ENCODE measurements at regions not wholly inside any gene's neighbourhood (a gene's known extent, or its start where the extent isn't known, plus 50 kb on each side); places are given as distances from the start of the nearest gene placed in this dataset.

- no peak overlapping the region for H3K4me3 ChIP-seq (ENCODE audit: low read length)
- no CpG with 5 or more reads among the region's 2 CpGs for WGBS (ENCODE audit: insufficient coverage, low lambda C conversion rate)
- H3K27ac ChIP-seq (ENCODE audit: low read length): no peak overlapping the region
- no peaks in the 10 kb centered on the region for H3K36me3 ChIP-seq (ENCODE audit: control insufficient read depth, insufficient read depth, low read length)
- no peaks in the 10 kb centered on the region for H3K27me3 ChIP-seq (ENCODE audit: control insufficient read depth, insufficient read depth, low read length)
- H3K4me1 ChIP-seq (ENCODE audit: control insufficient read depth, insufficient read depth, low read length): no peaks in the 10 kb centered on the region
- DNase-seq: no peak
- no peaks in the 10 kb centered on the region for H3K9me3 ChIP-seq (ENCODE audit: control insufficient read depth, low read depth, low read length)
Measured at GRCh38 chr16:55130911-55131310, 193.1 kb upstream of the IRX6 start.

GRCh38 chr16:55133654-55134053 lies 190.3 kb upstream of the IRX6 start:
- no peak overlapping the region for H3K27ac ChIP-seq (ENCODE audit: low read length)
- H3K9me3 ChIP-seq (ENCODE audit: control insufficient read depth, low read depth, low read length): no peaks in the 10 kb centered on the region
- no peaks in the 10 kb centered on the region for H3K4me1 ChIP-seq (ENCODE audit: control insufficient read depth, insufficient read depth, low read length)
- no peak overlapping the region for H3K4me3 ChIP-seq (ENCODE audit: low read length)
- no peaks in the 10 kb centered on the region for H3K27me3 ChIP-seq (ENCODE audit: control insufficient read depth, insufficient read depth, low read length)
- no peak for DNase-seq
- H3K36me3 ChIP-seq (ENCODE audit: control insufficient read depth, insufficient read depth, low read length): no peaks in the 10 kb centered on the region
- WGBS (ENCODE audit: insufficient coverage, low lambda C conversion rate): no CpG with 5 or more reads among the region's 3 CpGs

DNA sequence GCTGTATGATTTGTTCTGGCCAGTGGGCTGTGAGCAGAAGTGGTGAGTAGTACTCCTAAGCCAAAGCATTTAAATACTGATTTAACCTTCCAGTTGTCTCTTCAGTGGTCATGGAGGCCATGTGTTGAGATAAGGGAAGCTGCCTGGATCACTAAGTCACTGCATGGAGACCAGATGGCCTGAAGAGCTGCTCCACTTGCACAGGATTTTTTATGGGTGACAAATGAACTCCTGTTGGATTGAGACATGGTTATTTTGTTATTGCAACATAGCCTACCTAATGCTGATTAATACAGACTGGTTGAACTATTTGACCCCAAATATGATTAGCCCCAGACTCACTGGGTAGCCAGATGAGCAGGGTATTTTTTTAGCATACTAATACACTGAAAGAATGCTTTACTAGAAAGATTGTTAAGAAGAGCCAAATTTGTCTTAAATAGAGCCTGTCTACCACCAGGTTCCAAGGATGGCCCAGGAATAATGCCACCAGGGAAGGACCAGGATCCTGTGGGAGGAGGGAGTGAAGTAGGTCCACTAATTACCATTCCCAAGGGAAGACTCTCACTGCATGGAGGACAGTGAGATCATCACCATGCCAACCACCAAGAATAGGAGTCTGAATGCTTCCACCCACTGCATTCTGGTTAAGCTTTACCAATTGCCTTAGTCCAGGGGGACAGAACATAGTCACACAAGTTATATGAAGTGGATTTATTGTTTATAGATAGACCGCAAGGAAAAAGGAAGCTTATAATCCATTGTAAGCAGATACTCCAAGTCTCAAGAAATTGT lies 187.4 kb upstream of the IRX6 start:
- DNase-seq: no peak
- Histone ChIP-seq H3K4me1 (ENCODE audit: control insufficient read depth, insufficient read depth, low read length) (no peaks in the 10 kb centered on the region), H3K9me3 (ENCODE audit: control insufficient read depth, low read depth, low read length) (no peaks in the 10 kb centered on the region), H3K36me3 (ENCODE audit: control insufficient read depth, insufficient read depth, low read length) (no peaks in the 10 kb centered on the region), H3K4me3 (ENCODE audit: low read length) (no peak overlapping the region), H3K27ac (ENCODE audit: low read length) (no peak overlapping the region), H3K27me3 (ENCODE audit: control insufficient read depth, insufficient read depth, low read length) (no peaks in the 10 kb centered on the region)
- WGBS (ENCODE audit: insufficient coverage, low lambda C conversion rate): 100% methylated on average over 1 of the region's 1 CpG

DNA sequence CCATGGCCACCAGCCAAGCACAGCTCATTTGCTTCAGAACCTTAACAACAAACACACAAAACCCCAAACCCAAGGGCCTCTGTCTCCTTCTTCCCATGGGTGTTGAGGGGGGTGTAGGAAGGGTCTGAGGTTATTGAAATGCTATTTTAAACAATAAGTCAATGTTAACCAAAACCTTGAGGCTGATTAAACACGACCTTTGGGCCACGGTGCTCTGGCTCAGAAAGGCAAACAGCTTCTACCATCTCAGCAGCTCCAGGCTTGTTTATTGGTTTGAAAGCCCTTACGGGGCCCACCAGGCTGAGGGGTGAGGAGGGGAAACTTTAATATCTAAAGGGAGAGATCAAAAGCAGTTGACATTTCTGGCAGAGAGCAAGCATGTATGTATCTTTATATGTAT lies 185.7 kb upstream of the IRX6 start:
- H3K9me3 ChIP-seq (ENCODE audit: control insufficient read depth, low read depth, low read length): no peaks in the 10 kb centered on the region
- no peaks in the 10 kb centered on the region for H3K4me1 ChIP-seq (ENCODE audit: control insufficient read depth, insufficient read depth, low read length)
- no peak for DNase-seq
- H3K27ac ChIP-seq (ENCODE audit: low read length): no peak overlapping the region
- no CpG with 5 or more reads among the region's 3 CpGs for WGBS (ENCODE audit: insufficient coverage, low lambda C conversion rate)
- H3K36me3 ChIP-seq (ENCODE audit: control insufficient read depth, insufficient read depth, low read length): no peaks in the 10 kb centered on the region
- no peak overlapping the region for H3K4me3 ChIP-seq (ENCODE audit: low read length)
- H3K27me3 ChIP-seq (ENCODE audit: control insufficient read depth, insufficient read depth, low read length): no peaks in the 10 kb centered on the region

- WGBS (ENCODE audit: insufficient coverage, low lambda C conversion rate): no CpG with 5 or more reads among the region's 4 CpGs
- DNase-seq: no peak
- H3K36me3 ChIP-seq (ENCODE audit: control insufficient read depth, insufficient read depth, low read length): no peaks in the 10 kb centered on the region
Measured at GRCh38 chr16:55142405-55142804, 181.6 kb upstream of the IRX6 start.

DNA sequence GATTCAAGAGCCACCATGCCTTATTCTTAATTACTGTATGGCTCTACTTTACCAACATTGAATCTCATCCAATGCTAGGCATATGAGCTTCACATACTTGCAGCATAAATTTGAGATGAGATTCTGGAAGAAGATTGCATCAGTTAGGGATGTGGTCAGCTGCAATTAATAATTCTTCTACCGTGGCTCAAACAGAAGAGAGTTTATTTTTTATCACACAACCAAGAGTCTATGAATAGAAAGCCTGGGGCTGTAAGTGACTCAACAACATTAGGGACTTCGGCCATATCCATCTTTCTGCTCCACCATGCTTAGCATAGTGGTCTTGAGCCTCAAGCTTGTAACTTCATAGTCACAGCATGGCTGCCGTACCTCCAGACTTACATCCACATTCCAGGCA lies 179.4 kb upstream of the IRX6 start:
- Histone ChIP-seq H3K27ac (ENCODE audit: low read length) (no peak overlapping the region), H3K36me3 (ENCODE audit: control insufficient read depth, insufficient read depth, low read length) (no peaks in the 10 kb centered on the region), H3K4me3 (ENCODE audit: low read length) (no peak overlapping the region), H3K9me3 (ENCODE audit: control insufficient read depth, low read depth, low read length) (no peaks in the 10 kb centered on the region), H3K27me3 (ENCODE audit: control insufficient read depth, insufficient read depth, low read length) (no peaks in the 10 kb centered on the region), H3K4me1 (ENCODE audit: control insufficient read depth, insufficient read depth, low read length) (no peaks in the 10 kb centered on the region)
- DNase-seq: no peak
- no CpG with 5 or more reads among the region's 3 CpGs for WGBS (ENCODE audit: insufficient coverage, low lambda C conversion rate)

More at GRCh38 chr16:55142405-55142804, 181.6 kb upstream of the IRX6 start:
- Histone ChIP-seq H3K4me3 (ENCODE audit: low read length) (no peak overlapping the region), H3K9me3 (ENCODE audit: control insufficient read depth, low read depth, low read length) (no peaks in the 10 kb centered on the region), H3K27me3 (ENCODE audit: control insufficient read depth, insufficient read depth, low read length) (no peaks in the 10 kb centered on the region), H3K27ac (ENCODE audit: low read length) (no peak overlapping the region), H3K4me1 (ENCODE audit: control insufficient read depth, insufficient read depth, low read length) (no peaks in the 10 kb centered on the region)

DNA sequence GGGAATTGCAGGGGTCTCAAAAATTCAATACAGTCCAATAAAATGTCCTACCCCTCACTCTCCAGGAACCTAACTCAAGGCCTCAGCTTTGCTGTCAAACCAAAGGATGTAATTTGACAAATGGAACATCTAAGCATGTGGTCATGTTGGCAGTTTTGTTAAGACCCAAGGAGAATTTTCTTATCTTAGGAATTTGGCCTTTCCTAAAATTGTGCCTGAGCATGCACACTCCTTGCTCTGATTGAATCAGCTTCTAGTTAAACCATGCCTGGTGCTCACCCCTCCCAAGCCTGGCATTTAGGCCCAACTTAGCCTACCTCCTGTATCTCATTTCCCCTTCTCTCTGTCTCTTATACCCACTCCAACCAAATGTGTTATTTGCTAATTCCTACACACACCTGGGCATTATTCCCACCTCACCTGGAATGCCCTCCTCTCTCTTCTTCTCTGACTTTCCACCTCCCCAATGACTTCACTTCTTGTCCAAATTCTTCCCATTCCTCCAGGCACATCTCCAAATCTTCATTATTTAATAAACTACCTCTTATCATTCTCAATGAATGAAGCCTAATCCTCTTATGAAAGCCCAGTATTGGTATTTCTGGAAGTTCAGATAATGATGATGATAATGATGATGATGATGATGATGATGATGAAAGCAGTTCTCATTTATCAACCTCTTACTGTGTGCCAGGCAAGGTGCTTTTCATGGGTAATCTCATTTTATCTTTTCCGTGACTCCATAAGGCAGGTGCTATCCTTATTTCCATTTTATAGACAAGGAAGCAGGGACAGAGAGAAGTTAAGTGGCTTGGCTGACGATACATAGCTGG lies 178.0 kb upstream of the IRX6 start:
- 80% methylated on average over 1 of the region's 2 CpGs for WGBS (ENCODE audit: insufficient coverage, low lambda C conversion rate)
- DNase-seq: no peak
- no peaks in the 10 kb centered on the region for H3K9me3 ChIP-seq (ENCODE audit: control insufficient read depth, low read depth, low read length)
- no peaks in the 10 kb centered on the region for H3K4me1 ChIP-seq (ENCODE audit: control insufficient read depth, insufficient read depth, low read length)
- H3K36me3 ChIP-seq (ENCODE audit: control insufficient read depth, insufficient read depth, low read length): no peaks in the 10 kb centered on the region
- H3K4me3 ChIP-seq (ENCODE audit: low read length): no peak overlapping the region
- H3K27me3 ChIP-seq (ENCODE audit: control insufficient read depth, insufficient read depth, low read length): no peaks in the 10 kb centered on the region
- no peak overlapping the region for H3K27ac ChIP-seq (ENCODE audit: low read length)

DNA sequence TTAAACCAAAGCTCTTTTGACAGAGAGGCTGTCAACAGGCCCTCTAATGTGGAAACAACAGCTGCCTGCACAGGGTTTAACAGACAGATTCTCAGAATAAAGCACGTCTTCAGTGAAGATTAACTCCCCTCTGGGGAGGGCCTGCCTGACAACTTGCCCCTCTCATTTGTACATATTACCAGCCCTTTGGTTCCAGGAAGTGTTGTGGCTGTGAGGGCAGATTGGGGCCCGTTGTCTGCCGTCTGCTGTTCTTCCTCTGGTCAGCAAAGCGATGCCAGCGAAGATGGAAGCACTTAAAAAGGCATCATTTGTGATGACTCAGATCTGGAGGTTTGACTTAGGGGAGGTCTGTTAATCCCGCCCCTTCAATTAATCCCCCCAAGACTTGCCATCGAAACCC lies 177.0 kb upstream of the IRX6 start:
- no CpG with 5 or more reads among the region's 7 CpGs for WGBS (ENCODE audit: insufficient coverage, low lambda C conversion rate)
- no peak for DNase-seq

DNA sequence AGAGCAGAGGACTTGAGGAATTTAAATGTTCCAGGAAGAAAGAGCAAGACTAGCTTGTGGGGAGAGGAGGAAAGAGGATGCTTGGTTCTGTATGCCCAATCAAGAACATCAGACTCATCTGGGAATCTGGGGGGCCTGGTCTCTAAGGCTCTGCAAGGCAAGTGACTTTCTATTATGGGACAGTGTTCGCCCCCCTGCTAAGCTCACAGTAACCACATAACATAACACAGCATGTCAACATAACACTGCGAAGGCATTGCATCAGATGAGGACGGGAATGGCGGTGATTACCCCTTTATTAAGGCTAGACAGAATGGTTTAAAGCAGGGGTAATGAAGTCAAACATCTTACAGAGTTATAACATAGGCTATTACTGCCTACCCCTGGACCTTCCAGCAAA lies 176.6 kb upstream of the IRX6 start:
- H3K27ac ChIP-seq (ENCODE audit: low read length): no peak overlapping the region
- no peak for DNase-seq
- H3K4me1 ChIP-seq (ENCODE audit: control insufficient read depth, insufficient read depth, low read length): no peaks in the 10 kb centered on the region
- no CpG with 5 or more reads among the region's 4 CpGs for WGBS (ENCODE audit: insufficient coverage, low lambda C conversion rate)
- no peaks in the 10 kb centered on the region for H3K36me3 ChIP-seq (ENCODE audit: control insufficient read depth, insufficient read depth, low read length)
- no peaks in the 10 kb centered on the region for H3K9me3 ChIP-seq (ENCODE audit: control insufficient read depth, low read depth, low read length)
- H3K27me3 ChIP-seq (ENCODE audit: control insufficient read depth, insufficient read depth, low read length): no peaks in the 10 kb centered on the region
- no peak overlapping the region for H3K4me3 ChIP-seq (ENCODE audit: low read length)

More for the DNA sequence above, 177.0 kb upstream of the IRX6 start:
- no peak overlapping the region for H3K27ac ChIP-seq (ENCODE audit: low read length)
- H3K27me3 ChIP-seq (ENCODE audit: control insufficient read depth, insufficient read depth, low read length): no peaks in the 10 kb centered on the region
- no peaks in the 10 kb centered on the region for H3K4me1 ChIP-seq (ENCODE audit: control insufficient read depth, insufficient read depth, low read length)
- H3K9me3 ChIP-seq (ENCODE audit: control insufficient read depth, low read depth, low read length): no peaks in the 10 kb centered on the region
- H3K4me3 ChIP-seq (ENCODE audit: low read length): no peak overlapping the region
- no peaks in the 10 kb centered on the region for H3K36me3 ChIP-seq (ENCODE audit: control insufficient read depth, insufficient read depth, low read length)

DNA sequence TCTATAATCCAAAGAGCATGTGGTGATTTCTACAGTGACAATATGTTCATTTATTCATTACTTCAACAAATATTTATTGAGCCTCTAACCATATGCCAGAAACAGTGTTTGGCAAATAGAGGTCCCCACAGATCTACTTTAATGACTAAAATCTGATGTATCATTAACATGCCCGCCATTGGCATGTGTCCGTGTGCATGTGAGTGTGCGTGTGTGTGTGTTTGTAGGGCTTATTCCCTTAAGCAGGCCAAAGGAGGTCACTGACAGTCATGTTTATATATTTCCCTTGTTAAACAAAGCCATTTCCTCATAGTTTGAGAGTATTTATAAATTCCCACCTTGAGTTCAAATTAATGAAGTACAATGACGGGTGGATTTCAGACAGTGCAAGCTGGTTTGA lies 174.4 kb upstream of the IRX6 start:
- no peak for DNase-seq
- WGBS (ENCODE audit: insufficient coverage, low lambda C conversion rate): 40% methylated on average over 1 of the region's 4 CpGs
- no peaks in the 10 kb centered on the region for H3K4me1 ChIP-seq (ENCODE audit: control insufficient read depth, insufficient read depth, low read length)

More for the DNA sequence above, 174.4 kb upstream of the IRX6 start:
- Histone ChIP-seq H3K27ac (ENCODE audit: low read length) (no peak overlapping the region), H3K9me3 (ENCODE audit: control insufficient read depth, low read depth, low read length) (no peaks in the 10 kb centered on the region), H3K4me3 (ENCODE audit: low read length) (no peak overlapping the region), H3K36me3 (ENCODE audit: control insufficient read depth, insufficient read depth, low read length) (no peaks in the 10 kb centered on the region), H3K27me3 (ENCODE audit: control insufficient read depth, insufficient read depth, low read length) (no peaks in the 10 kb centered on the region)
